Activated naive CD8-positive, alpha-beta T cell (primary cell): ENCODE measurements at regions not wholly inside any gene's neighbourhood (a gene's known extent, or its start where the extent isn't known, plus 50 kb on each side); places are given as distances from the start of the nearest gene placed in this dataset.

Experiments used
- H3K27ac Mint-ChIP-seq: one replicate; pipeline ENCODE4 v1.8.0; 2021; ENCODE audit warnings: mixed read lengths
- H3K27me3 Mint-ChIP-seq: one replicate; pipeline ENCODE4 v1.8.0; 2021; ENCODE audit warnings: mixed read lengths
- H3K36me3 Mint-ChIP-seq: one replicate; pipeline ENCODE4 v1.8.0; 2021; ENCODE audit warnings: mixed read lengths
- H3K4me1 Mint-ChIP-seq: one replicate; pipeline ENCODE4 v1.8.0; 2021; ENCODE audit warnings: low read depth, mixed read lengths
- H3K4me3 Mint-ChIP-seq: one replicate; pipeline ENCODE4 v1.8.0; 2021; ENCODE audit warnings: mild to moderate bottlenecking, mixed read lengths
- H3K9me3 Mint-ChIP-seq: one replicate; pipeline ENCODE4 v1.8.0; 2021; ENCODE audit warnings: low read depth, mixed read lengths

- H3K4me1 Mint-ChIP-seq, result no peaks in the 10 kb centered on the region
These were observed 326.7 kb upstream of the TMPO start for GRCh38 chr12:98188650-98189077.

GRCh38 chr12:98194591-98194990 lies 320.8 kb upstream of the TMPO start:
- Mint-ChIP-seq H3K4me3 (no peak overlapping the region), H3K27ac (no peak overlapping the region), H3K4me1 (no peaks in the 10 kb centered on the region), H3K36me3 (no peaks in the 10 kb centered on the region), H3K27me3 (peaks cover 5% of the 10 kb centered on the region), H3K9me3 (no peaks in the 10 kb centered on the region)

More at GRCh38 chr12:98188650-98189077, 326.7 kb upstream of the TMPO start:
- Mint-ChIP-seq H3K27ac (no peak overlapping the region), H3K4me3 (no peak overlapping the region), H3K36me3 (no peaks in the 10 kb centered on the region), H3K9me3 (no peaks in the 10 kb centered on the region), H3K27me3 (no peaks in the 10 kb centered on the region)

GRCh38 chr12:98198261-98198982 lies 317.0 kb upstream of the TMPO start:
- no peak overlapping the region for H3K4me3 Mint-ChIP-seq
- H3K4me1 Mint-ChIP-seq, result no peaks in the 10 kb centered on the region

GRCh38 chr12:98208816-98209215 lies 306.6 kb upstream of the TMPO start:
- no peak overlapping the region for H3K4me3 Mint-ChIP-seq
- no peaks in the 10 kb centered on the region for H3K36me3 Mint-ChIP-seq
- H3K9me3 Mint-ChIP-seq, result peaks cover 4% of the 10 kb centered on the region
- no peaks in the 10 kb centered on the region for H3K4me1 Mint-ChIP-seq
- no peak overlapping the region for H3K27ac Mint-ChIP-seq
- H3K27me3 Mint-ChIP-seq, result no peaks in the 10 kb centered on the region

More at GRCh38 chr12:98198261-98198982, 317.0 kb upstream of the TMPO start:
- Mint-ChIP-seq H3K27ac (no peak overlapping the region), H3K9me3 (peaks cover 4% of the 10 kb centered on the region), H3K36me3 (no peaks in the 10 kb centered on the region), H3K27me3 (peaks cover 12% of the 10 kb centered on the region)

- peaks cover 2% of the 10 kb centered on the region for H3K27me3 Mint-ChIP-seq
- H3K4me3 Mint-ChIP-seq, result no peak overlapping the region
- no peaks in the 10 kb centered on the region for H3K36me3 Mint-ChIP-seq
- H3K9me3 Mint-ChIP-seq, result no peaks in the 10 kb centered on the region
- H3K4me1 Mint-ChIP-seq, result no peaks in the 10 kb centered on the region
- H3K27ac Mint-ChIP-seq, result no peak overlapping the region
These were observed 303.3 kb upstream of the TMPO start for GRCh38 chr12:98211909-98212695.

- Mint-ChIP-seq H3K4me1 (no peaks in the 10 kb centered on the region), H3K27ac (no peak overlapping the region), H3K36me3 (no peaks in the 10 kb centered on the region), H3K27me3 (peaks cover 3% of the 10 kb centered on the region), H3K4me3 (no peak overlapping the region), H3K9me3 (no peaks in the 10 kb centered on the region)
These were observed 301.8 kb upstream of the TMPO start for GRCh38 chr12:98213556-98213955.

GRCh38 chr12:98217257-98217656 lies 298.1 kb upstream of the TMPO start:
- H3K27me3 Mint-ChIP-seq, result peaks cover 13% of the 10 kb centered on the region
- no peaks in the 10 kb centered on the region for H3K9me3 Mint-ChIP-seq
- H3K27ac Mint-ChIP-seq, result no peak overlapping the region
- H3K4me1 Mint-ChIP-seq, result no peaks in the 10 kb centered on the region
- H3K36me3 Mint-ChIP-seq, result no peaks in the 10 kb centered on the region
- no peak overlapping the region for H3K4me3 Mint-ChIP-seq

GRCh38 chr12:98220636-98221035 lies 294.8 kb upstream of the TMPO start:
- no peaks in the 10 kb centered on the region for H3K36me3 Mint-ChIP-seq
- H3K4me1 Mint-ChIP-seq, result no peaks in the 10 kb centered on the region
- H3K4me3 Mint-ChIP-seq, result no peak overlapping the region
- H3K9me3 Mint-ChIP-seq, result no peaks in the 10 kb centered on the region
- H3K27ac Mint-ChIP-seq, result no peak overlapping the region
- H3K27me3 Mint-ChIP-seq, result peaks cover 23% of the 10 kb centered on the region

- H3K9me3 Mint-ChIP-seq, result no peaks in the 10 kb centered on the region
- H3K4me3 Mint-ChIP-seq, result no peak overlapping the region
- peaks cover 23% of the 10 kb centered on the region for H3K27me3 Mint-ChIP-seq
- H3K27ac Mint-ChIP-seq, result no peak overlapping the region
- H3K4me1 Mint-ChIP-seq, result no peaks in the 10 kb centered on the region
- H3K36me3 Mint-ChIP-seq, result no peaks in the 10 kb centered on the region
These were observed 294.1 kb upstream of the TMPO start for GRCh38 chr12:98221243-98221808.

- H3K27me3 Mint-ChIP-seq, result peaks cover 22% of the 10 kb centered on the region
- H3K4me1 Mint-ChIP-seq, result no peaks in the 10 kb centered on the region
- no peak overlapping the region for H3K27ac Mint-ChIP-seq
- H3K9me3 Mint-ChIP-seq, result peaks cover under 1% of the 10 kb centered on the region
- H3K36me3 Mint-ChIP-seq, result no peaks in the 10 kb centered on the region
- H3K4me3 Mint-ChIP-seq, result no peak overlapping the region
These were observed 293.3 kb upstream of the TMPO start for GRCh38 chr12:98222135-98222534.

- Mint-ChIP-seq H3K4me3 (no peak overlapping the region), H3K4me1 (no peaks in the 10 kb centered on the region), H3K9me3 (peaks cover 4% of the 10 kb centered on the region), H3K36me3 (no peaks in the 10 kb centered on the region), H3K27me3 (peaks cover 30% of the 10 kb centered on the region), H3K27ac (no peak overlapping the region)
These were observed 290.7 kb upstream of the TMPO start for GRCh38 chr12:98224584-98225221.

- Mint-ChIP-seq H3K27ac (no peak overlapping the region), H3K9me3 (peaks cover 4% of the 10 kb centered on the region), H3K36me3 (no peaks in the 10 kb centered on the region), H3K4me3 (no peak overlapping the region), H3K4me1 (no peaks in the 10 kb centered on the region), H3K27me3 (peaks cover 24% of the 10 kb centered on the region)
These were observed 288.2 kb upstream of the TMPO start for GRCh38 chr12:98227162-98227561.

GRCh38 chr12:98228683-98229539 lies 286.5 kb upstream of the TMPO start:
- no peaks in the 10 kb centered on the region for H3K4me1 Mint-ChIP-seq
- H3K4me3 Mint-ChIP-seq, result no peak overlapping the region
- peaks cover 15% of the 10 kb centered on the region for H3K27me3 Mint-ChIP-seq
- H3K27ac Mint-ChIP-seq, result no peak overlapping the region
- H3K9me3 Mint-ChIP-seq, result peaks cover 4% of the 10 kb centered on the region
- H3K36me3 Mint-ChIP-seq, result no peaks in the 10 kb centered on the region

- Mint-ChIP-seq H3K4me1 (no peaks in the 10 kb centered on the region), H3K27me3 (peaks cover 15% of the 10 kb centered on the region)
These were observed 285.9 kb upstream of the TMPO start for GRCh38 chr12:98229540-98229924.

More at GRCh38 chr12:98229540-98229924, 285.9 kb upstream of the TMPO start:
- Mint-ChIP-seq H3K4me3 (no peak overlapping the region), H3K9me3 (peaks cover 4% of the 10 kb centered on the region), H3K36me3 (no peaks in the 10 kb centered on the region), H3K27ac (no peak overlapping the region)
